ENCODE measurements at regions not wholly inside any gene's neighbourhood (a gene's known extent, or its start where the extent isn't known, plus 50 kb on each side); places are given as distances from the start of the nearest gene placed in this dataset.
"Not testable (repeated sequence)": the region's sequence is repeated elsewhere in the genome, so short reads cannot be mapped to it uniquely, and the experiment has no call there.

DNA sequence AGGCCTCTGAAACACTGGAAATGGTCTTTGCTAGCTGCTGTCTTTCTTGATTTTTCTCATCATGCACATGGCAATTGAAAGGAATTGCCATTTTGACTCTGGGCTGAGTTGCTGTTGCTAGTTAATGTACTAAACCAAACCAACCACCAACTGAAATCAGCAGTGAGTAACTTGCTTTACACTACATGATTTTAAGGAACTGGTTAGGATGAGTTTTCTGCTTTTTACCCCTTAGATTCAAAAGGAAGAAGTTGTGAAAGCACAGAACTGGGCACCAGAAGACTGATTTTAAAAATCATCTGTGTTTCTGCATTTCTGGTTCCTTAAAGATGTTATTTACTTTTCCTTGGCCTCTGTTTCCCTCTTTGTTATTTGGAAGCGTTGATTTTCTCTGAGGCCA lies 361.9 kb downstream of the HLX start:
- TF ChIP-seq, protein P1, sequence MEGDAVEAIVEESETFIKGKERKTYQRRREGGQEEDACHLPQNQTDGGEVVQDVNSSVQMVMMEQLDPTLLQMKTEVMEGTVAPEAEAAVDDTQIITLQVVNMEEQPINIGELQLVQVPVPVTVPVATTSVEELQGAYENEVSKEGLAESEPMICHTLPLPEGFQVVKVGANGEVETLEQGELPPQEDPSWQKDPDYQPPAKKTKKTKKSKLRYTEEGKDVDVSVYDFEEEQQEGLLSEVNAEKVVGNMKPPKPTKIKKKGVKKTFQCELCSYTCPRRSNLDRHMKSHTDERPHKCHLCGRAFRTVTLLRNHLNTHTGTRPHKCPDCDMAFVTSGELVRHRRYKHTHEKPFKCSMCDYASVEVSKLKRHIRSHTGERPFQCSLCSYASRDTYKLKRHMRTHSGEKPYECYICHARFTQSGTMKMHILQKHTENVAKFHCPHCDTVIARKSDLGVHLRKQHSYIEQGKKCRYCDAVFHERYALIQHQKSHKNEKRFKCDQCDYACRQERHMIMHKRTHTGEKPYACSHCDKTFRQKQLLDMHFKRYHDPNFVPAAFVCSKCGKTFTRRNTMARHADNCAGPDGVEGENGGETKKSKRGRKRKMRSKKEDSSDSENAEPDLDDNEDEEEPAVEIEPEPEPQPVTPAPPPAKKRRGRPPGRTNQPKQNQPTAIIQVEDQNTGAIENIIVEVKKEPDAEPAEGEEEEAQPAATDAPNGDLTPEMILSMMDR (conservative IDR thresholded peaks at IDR 0.05; ENCODE audit: low read length), result no peak
- H3K4me3 ChIP-seq (ENCODE audit: low read length), result no peak overlapping the region
- no peak for DNase-seq (ENCODE audit: low read depth)

DNA sequence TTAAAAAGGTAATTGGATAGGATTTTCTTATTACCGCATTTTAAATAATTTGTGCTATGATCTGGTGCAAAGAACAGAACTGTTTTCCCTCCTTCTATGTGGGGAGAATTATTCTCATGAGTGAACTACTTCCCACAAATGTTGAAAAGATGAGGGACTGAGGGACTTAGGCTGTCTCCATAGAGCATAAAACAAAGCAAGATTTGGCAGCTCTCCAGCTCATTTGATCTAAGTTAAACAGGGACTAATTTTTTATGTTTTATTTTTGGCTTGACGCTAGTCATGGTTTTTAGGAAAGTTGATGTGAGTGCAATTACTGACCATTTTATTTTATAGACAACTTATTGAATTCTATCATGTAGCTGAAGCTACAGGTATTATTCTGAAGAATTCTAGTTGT lies 362.3 kb downstream of the HLX start:
- TF ChIP-seq, protein P1 (conservative IDR thresholded peaks at IDR 0.05; ENCODE audit: low read length), result no peak
- H3K4me3 ChIP-seq (ENCODE audit: low read length), result no peak overlapping the region
- DNase-seq (ENCODE audit: low read depth), result no peak

DNA sequence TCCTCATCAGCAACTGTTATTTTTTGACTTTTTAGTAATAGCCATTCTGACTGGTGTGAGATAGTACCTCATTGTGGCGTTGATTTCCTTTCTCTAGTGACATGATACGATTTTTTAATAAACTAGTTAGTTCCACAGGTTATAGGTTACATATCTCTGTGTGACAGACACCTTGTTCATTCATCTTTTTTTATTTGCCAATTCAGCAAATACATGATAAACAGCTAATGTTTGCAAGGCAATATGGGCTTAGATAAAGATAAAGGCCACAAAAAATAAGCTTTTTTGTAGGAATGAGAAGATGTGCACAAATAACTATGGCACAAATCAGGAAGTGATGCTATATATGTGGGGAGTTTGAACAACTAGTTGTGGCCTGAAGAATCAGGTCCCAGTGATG lies 366.8 kb downstream of the HLX start:
- DNase-seq (ENCODE audit: low read depth), result no peak
- TF ChIP-seq, protein P1 (conservative IDR thresholded peaks at IDR 0.05; ENCODE audit: low read length), result no peak
- no peak overlapping the region for H3K4me3 ChIP-seq (ENCODE audit: low read length)

DNA sequence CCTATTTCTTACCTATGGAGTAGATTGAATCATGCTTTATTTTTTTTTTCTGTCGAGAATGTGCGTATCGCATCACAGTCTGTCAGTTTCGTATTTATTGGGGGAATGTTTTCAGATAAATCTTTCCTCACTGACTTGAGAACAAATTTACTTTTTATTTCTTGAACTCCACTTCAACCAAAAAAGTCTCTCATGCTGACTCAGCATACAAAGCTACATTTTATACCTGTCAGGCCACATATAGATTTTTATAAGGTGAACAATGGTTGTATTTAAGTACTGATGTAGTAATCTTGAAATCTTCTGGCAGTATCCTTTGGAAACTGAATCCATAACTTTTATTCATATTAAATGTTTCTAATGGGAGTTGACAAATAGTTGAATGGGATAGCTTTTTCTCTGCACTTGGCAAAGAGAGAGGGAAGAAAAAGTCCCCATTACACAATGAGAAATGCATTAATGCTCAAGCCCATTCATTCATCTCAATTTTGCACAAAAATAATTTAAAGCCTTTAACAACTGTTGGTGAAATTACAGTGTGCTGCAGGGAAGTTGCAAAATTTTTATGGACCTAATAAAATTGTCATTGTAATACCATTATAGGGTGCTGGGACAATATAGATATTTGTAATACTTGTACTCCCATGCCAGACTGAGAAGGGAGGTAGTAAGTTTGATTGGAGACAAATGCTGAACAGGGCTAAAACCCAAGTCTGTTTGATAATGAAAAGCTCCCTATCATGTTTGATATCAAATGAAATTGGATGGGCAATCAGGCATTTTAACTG lies 367.6 kb downstream of the HLX start:
- no peak overlapping the region for H3K4me3 ChIP-seq (ENCODE audit: low read length)
- TF ChIP-seq, protein P1 (conservative IDR thresholded peaks at IDR 0.05; ENCODE audit: low read length), result no peak
- no peak for DNase-seq (ENCODE audit: low read depth)

DNA sequence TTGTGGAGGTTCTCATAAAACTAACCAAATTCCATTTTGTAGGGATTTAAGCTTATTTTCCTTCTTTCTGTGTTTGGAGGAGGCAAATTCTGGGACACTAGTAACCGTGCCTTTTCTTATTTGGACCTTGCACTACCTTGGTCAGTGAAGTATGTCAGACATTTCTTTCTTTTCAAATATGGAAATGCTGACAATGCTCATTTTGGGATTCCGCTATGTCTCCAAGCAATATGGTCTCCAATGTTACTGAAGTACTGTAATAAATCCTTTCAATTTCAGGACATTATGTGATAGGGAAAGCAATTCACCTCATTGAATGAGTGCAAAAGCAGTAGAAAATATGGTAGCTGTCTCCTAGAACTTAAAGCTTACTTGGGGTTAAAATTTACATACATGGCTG lies 372.3 kb downstream of the HLX start:
- DNase-seq (ENCODE audit: low read depth), result no peak
- no peak overlapping the region for H3K4me3 ChIP-seq (ENCODE audit: low read length)
- TF ChIP-seq, protein P1 (conservative IDR thresholded peaks at IDR 0.05; ENCODE audit: low read length), result no peak

DNA sequence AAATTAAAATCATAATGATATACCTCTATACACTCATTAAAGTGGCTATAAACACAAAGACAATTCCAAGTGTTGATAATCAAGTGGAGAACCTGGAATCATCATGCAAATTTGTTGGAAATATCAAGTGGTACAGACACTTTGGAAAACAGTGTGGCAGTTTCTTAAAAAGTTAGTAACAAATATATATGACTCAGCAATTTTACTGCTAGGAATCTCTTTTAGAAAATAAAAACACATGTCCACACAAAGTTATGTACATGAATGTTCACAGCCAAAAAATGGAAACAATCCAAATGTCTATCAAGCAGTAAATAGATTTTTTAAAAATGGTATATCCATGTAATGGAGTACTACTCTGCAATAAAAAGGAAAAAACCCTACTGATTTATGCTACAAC lies 375.6 kb downstream of the HLX start:
- no peak overlapping the region for H3K4me3 ChIP-seq (ENCODE audit: low read length)
- DNase-seq (ENCODE audit: low read depth), result no peak
- TF ChIP-seq, protein P1 (conservative IDR thresholded peaks at IDR 0.05; ENCODE audit: low read length), result no peak

DNA sequence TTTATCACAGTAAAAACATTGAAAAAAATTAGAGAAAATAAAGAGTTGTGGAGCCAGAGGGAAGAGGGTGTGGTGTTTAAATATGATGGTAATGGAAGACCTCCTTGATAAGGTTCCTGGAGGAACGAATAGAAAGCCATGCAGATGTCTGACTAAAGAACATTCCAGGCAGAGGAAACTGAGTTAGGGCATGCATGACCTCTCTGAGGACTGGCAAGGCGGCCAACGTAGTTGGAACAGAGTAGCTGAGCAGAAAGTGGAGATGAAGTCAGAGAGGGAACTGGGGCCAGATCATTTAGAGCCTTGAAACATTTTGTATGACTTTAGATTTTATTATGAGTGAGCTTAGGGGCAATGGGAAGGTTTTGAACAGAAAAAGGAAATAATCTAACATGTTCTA lies 377.5 kb downstream of the HLX start:
- H3K4me3 ChIP-seq (ENCODE audit: low read length), result no peak overlapping the region
- TF ChIP-seq, protein P1 (conservative IDR thresholded peaks at IDR 0.05; ENCODE audit: low read length), result no peak
- DNase-seq (ENCODE audit: low read depth), result no peak

DNA sequence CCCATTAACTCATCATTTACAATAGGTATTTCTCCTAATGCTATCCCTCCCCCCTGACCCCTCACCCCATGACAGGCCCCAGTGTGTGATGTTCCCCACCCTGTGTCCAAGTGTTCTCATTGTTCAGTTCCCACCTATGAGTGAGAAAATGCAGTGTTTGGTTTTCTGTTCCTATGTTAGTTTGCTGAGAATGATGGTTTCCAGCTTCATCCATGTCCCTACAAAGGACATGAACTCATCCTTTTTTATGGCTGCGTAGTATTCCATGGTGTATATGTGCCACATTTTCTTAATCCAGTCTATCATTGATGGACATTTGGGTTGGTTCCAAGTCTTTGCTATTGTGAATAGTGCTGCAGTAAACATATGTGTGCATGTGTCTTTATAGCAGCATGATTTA lies 378.3 kb downstream of the HLX start:
- not testable (repeated sequence) for DNase-seq (ENCODE audit: low read depth); H3K4me3 ChIP-seq (ENCODE audit: low read length)

DNA sequence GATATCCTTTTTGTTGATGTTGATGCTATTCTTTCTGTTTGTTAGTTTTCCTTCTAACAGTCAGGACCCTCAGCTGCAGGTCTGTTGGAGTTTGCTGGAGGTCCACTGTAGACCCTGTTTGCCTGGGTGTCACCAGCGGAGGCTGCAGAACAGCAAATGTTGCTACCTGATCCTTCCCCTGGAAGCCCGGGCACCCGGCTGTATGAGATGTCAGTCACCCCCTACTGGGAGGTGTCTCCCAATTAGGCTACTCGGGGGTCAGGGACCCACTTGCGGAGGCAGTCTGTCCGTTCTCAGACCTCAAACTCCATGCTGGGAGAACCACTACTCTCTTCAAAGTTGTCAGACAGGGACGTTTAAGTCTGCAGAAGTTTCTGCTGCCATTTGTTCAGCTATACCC lies 383.4 kb downstream of the HLX start:
- H3K4me3 ChIP-seq (ENCODE audit: low read length); DNase-seq (ENCODE audit: low read depth): not testable (repeated sequence)

All from AG10803 (cell line).